Transverse colon (tissue), 3 donors: ENCODE measurements at regions not wholly inside any gene's neighbourhood (a gene's known extent, or its start where the extent isn't known, plus 50 kb on each side); places are given as distances from the start of the nearest gene placed in this dataset.

Experiments used
- POLR2A ChIP-seq: fragments of 450-650 bp; IDR thresholded peaks from one replicate; pipeline ENCODE4 v1.6.1; 2016; ENCODE audit warnings: antibody characterized with exemption, mild to moderate bottlenecking, moderate library complexity
- TF ChIP-seq, protein P1 (sequence below), 5 experiments: fragments of 200-600 bp in 3 of 5; fragments of 450-650 bp in 2 of 5; sonication (generic) in 3 of 5; IDR thresholded peaks; 1 replicate in 2 of 5; 2 replicates in 3 of 5; pipeline ENCODE4 v1.5.1; 2016 to 2017; ENCODE audit warnings: antibody characterized with exemption in 5 of 5, inconsistent platforms in 3 of 5, mild to moderate bottlenecking in 2 of 5, moderate library complexity in 1 of 5

DNA sequence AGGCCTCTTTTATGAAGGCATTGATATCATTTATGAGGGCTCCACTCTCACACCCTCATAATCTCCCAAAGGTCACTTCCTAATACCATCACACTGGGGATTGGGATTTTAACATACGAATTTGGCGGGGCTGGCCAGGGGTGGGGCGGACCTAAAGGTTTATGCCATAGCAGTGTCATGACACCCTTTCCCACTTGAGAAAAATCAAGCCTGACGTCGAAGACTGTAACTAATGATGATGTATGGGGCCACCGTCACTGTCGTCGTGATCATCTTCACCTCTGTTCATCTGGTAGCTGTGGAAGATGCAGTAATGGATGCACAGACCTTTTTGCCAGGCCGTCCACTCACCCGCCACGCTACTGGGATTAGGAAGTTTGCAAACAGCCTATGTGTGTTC is 912.1 kb downstream of the TBC1D22A start:
- no peak for TF ChIP-seq POLR2A
- TF ChIP-seq, protein P1, sequence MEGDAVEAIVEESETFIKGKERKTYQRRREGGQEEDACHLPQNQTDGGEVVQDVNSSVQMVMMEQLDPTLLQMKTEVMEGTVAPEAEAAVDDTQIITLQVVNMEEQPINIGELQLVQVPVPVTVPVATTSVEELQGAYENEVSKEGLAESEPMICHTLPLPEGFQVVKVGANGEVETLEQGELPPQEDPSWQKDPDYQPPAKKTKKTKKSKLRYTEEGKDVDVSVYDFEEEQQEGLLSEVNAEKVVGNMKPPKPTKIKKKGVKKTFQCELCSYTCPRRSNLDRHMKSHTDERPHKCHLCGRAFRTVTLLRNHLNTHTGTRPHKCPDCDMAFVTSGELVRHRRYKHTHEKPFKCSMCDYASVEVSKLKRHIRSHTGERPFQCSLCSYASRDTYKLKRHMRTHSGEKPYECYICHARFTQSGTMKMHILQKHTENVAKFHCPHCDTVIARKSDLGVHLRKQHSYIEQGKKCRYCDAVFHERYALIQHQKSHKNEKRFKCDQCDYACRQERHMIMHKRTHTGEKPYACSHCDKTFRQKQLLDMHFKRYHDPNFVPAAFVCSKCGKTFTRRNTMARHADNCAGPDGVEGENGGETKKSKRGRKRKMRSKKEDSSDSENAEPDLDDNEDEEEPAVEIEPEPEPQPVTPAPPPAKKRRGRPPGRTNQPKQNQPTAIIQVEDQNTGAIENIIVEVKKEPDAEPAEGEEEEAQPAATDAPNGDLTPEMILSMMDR (IDR thresholded peaks at IDR 0.05) = no peak
